LNCaP clone FGC (cell line): ENCODE measurements at regions not wholly inside any gene's neighbourhood (a gene's known extent, or its start where the extent isn't known, plus 50 kb on each side); places are given as distances from the start of the nearest gene placed in this dataset.

ENCODE experiments used
- DNase-seq: peaks from one replicate; pipeline ENCODE4 v3.0.0-alpha.2; 2011; ENCODE audit warnings: low read depth
- H3K4me3 ChIP-seq: 2 replicates; pipeline ENCODE4 v1.5.1; 2011; ENCODE audit warnings: mild to moderate bottlenecking, low read depth, low read length, control low read depth
- TF ChIP-seq, protein P1 (sequence below): IDR thresholded peaks from 2 replicates; pipeline ENCODE4 v1.5.1; 2012; ENCODE audit warnings: mild to moderate bottlenecking; ENCODE audit not compliant: control insufficient read depth, insufficient read depth; ENCODE audit errors: extremely low read depth

DNA sequence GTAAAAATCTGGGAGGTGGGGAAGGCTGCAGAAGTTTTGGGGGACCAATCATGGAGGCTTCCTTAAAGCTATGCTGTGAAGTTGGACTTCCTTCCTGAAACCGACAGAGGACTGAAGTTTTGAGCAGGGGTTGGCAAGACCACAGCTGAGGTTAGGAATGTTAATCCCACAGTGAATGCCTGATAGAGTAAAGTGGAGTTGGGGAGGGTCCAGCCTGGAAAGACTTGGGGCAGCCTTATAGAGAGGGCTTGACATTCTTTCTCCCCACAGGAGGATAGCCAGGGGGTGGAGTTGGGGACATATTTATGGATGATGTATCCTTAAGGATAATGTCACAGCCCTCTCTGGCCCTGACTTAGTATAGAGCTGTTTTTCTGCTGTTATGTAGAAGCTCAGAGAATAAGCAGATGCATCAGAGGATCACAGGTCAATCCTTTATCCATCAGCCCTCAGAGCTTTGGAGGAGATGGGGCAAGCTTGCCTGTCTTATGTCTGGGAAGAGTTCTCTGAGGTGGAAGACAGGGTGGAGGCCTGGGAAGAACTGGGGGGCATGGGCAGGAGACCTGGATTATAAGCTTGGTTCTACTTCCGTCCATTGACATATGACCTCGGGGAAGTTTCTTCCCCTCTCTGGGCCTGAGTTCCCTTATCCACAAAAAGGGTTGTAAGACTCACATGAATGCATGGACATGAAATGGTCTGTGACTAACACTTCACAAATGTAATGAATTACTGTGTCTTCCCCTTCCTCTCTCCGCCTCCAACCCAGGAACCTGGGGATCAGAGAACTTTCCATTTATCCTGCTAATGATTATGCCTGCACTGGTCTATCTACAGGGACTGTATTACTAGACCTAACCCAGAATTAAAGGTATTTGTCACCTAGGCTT, 317.8 kb downstream of the MIAT start:
- no peak for DNase-seq
- TF ChIP-seq, protein P1, sequence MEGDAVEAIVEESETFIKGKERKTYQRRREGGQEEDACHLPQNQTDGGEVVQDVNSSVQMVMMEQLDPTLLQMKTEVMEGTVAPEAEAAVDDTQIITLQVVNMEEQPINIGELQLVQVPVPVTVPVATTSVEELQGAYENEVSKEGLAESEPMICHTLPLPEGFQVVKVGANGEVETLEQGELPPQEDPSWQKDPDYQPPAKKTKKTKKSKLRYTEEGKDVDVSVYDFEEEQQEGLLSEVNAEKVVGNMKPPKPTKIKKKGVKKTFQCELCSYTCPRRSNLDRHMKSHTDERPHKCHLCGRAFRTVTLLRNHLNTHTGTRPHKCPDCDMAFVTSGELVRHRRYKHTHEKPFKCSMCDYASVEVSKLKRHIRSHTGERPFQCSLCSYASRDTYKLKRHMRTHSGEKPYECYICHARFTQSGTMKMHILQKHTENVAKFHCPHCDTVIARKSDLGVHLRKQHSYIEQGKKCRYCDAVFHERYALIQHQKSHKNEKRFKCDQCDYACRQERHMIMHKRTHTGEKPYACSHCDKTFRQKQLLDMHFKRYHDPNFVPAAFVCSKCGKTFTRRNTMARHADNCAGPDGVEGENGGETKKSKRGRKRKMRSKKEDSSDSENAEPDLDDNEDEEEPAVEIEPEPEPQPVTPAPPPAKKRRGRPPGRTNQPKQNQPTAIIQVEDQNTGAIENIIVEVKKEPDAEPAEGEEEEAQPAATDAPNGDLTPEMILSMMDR, result no peak
- no peak overlapping the region for H3K4me3 ChIP-seq

DNA sequence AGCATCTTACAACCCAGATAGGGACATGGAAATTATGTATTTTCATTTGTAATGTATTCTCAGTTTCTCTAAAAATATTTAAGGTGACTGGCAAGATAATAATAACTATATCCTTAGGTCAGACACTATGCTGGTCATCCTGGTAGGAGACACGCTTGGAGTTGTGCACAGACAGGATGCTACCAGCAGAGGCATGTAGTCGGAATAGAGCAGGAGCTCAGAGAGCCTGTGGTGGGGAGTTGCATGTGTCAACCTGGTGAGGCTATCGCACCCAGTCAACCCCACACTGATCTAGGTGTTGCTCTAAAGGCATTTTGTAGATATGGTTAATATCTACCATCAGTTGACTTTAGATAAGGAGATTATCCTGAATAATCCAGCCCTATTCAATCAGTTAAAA, 318.5 kb downstream of the MIAT start:
- no peak overlapping the region for H3K4me3 ChIP-seq
- TF ChIP-seq, protein P1, result no peak
- no peak for DNase-seq

DNA sequence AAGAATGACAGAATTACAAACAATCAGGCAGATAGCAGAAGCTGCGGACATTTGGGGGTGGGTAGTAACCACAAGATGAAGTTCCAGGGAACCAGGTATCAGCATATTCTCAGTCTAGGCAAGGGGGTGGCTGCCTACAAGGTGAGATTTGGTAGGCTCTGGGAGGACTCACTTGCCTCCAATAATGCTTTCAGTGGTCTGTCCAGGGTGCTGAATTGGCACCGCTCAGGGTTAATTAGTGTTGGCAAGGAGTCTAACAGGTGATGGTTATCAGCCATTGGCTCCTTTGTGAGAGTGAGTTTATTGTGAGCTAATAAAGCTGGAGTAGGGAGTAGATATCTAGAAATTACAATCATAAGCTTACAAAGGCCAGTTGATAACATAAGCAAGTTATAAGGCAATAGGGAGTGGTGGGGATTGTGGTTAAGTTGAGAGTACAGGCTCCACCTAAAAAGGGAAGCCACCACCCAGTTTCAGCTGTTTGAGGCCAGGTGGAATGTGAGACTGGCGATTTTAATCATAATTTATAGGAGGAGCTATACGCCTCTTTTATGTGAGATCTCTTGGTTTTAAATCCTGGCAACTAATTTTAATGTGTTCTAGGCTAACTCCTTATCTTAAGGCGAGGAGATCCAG, 320.5 kb downstream of the MIAT start:
- TF ChIP-seq, protein P1, result no peak
- DNase-seq, result no peak
- no peak overlapping the region for H3K4me3 ChIP-seq

DNA sequence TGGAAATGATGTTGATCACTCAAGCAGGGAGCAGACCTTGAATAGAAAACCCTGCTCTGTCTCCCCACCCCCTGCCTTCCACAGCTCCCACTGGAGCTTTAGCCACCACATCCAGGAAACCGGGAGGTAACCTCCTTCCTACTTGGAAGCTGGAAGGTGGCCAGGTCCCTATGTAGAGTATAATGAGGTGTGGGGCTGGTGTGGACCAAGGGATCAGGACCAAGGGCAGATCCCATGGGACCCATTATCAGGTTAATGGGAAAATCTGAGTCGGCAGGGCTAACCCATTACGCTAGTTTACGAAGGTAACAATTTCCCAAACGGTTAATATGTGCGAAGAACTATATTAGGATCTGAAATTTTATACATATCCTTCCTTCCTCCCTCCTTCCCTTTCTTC, 321.9 kb downstream of the MIAT start:
- H3K4me3 ChIP-seq, result no peak overlapping the region
- TF ChIP-seq, protein P1, result no peak

DNA sequence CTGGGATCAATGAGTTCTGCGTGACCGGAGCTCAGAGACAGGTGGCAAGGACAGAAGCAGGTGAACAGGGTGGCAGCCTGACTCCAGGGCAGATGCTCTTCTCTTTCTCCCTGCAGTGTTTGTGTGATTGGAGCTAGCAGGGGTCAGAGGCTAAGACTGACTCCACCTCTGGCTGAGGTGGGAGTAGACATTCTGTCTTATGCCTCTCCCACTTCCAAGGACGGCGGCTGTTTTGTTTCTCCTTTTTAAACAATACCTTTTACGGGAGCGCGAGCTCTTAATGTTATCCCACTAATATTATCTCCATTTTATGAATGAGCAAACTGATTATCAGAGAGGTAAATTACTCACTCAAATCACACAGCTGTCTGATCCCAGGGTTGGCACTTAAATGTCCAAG, 323.7 kb downstream of the MIAT start:
- TF ChIP-seq, protein P1, result no peak
- DNase-seq, result no peak

More for the DNA sequence above, 321.9 kb downstream of the MIAT start:
- DNase-seq, result no peak

DNA sequence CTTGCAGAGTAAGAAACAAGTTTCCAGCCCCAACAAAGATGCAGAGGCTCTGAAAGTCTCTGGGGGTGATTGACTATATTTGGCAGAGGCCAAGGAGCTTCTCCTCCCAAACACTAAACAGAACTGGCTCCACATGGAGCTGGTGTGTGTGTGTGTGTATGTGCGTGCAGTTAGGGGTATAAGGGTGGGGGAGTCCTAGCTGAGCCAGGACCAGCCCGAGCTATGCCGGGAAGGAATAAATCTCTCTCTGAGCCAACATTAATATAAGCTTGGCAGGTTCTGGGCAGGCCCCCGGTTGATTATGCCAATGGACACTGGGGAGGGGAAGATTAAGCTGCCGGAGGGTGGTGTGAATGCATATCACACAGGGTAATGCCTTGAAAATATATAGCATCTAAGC, 324.2 kb downstream of the MIAT start:
- DNase-seq, result no peak
- TF ChIP-seq, protein P1, result no peak
- no peak overlapping the region for H3K4me3 ChIP-seq

More for the DNA sequence above, 323.7 kb downstream of the MIAT start:
- no peak overlapping the region for H3K4me3 ChIP-seq
